ENCODE measurements at regions not wholly inside any gene's neighbourhood (a gene's known extent, or its start where the extent isn't known, plus 50 kb on each side); places are given as distances from the start of the nearest gene placed in this dataset.

- no peak for TF ChIP-seq REST (IDR thresholded peaks at IDR 0.05; ENCODE audit: insufficient read depth in 1 of 2, low read depth in 2 of 2, low read length in 2 of 2)
- TF ChIP-seq TAF1 (IDR thresholded peaks at IDR 0.05; ENCODE audit: borderline replicate concordance, insufficient read depth, low read length): no peak
- TF ChIP-seq SIN3A (IDR thresholded peaks at IDR 0.05; ENCODE audit: borderline replicate concordance, insufficient read depth, low read length): no peak
- no peak for TF ChIP-seq FOXP2 (optimal IDR thresholded peaks at IDR 0.05; ENCODE audit: borderline replicate concordance, extremely low read depth, extremely low read length, insufficient read depth)
- no peak for TF ChIP-seq POLR2AphosphoS5 (IDR thresholded peaks at IDR 0.05; ENCODE audit: low read depth, low read length)
Measured at GRCh38 chr6:164996838-164997237, 312.6 kb downstream of the C6orf118 start.

DNA sequence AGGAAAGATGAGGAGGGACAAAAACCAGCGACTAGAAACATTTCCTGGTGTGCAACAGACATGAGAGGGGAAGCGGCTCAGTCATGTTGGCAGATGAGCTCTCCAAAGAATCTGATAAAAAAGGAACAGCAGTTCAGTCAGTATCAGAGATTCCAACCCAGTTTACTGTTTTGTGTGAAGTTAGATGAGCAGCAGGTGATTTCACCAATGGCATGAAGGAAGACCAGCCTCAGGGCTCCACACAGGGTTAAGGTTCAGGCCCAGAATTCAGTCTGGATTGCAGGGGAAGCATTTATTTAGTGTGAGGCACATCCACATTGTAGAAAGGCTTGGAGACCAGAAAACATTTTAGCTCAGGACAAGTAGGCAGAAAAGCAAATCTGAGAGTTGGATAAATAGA, 317.8 kb downstream of the C6orf118 start:
- TF ChIP-seq SIN3A (IDR thresholded peaks at IDR 0.05; ENCODE audit: borderline replicate concordance, insufficient read depth, low read length) (no peak), TAF1 (IDR thresholded peaks at IDR 0.05; ENCODE audit: borderline replicate concordance, insufficient read depth, low read length) (no peak), FOXP2 (optimal IDR thresholded peaks at IDR 0.05; ENCODE audit: borderline replicate concordance, extremely low read depth, extremely low read length, insufficient read depth) (no peak), POLR2AphosphoS5 (IDR thresholded peaks at IDR 0.05; ENCODE audit: low read depth, low read length) (no peak), REST (IDR thresholded peaks at IDR 0.05; ENCODE audit: insufficient read depth in 1 of 2, low read depth in 2 of 2, low read length in 2 of 2) (no peak)

DNA sequence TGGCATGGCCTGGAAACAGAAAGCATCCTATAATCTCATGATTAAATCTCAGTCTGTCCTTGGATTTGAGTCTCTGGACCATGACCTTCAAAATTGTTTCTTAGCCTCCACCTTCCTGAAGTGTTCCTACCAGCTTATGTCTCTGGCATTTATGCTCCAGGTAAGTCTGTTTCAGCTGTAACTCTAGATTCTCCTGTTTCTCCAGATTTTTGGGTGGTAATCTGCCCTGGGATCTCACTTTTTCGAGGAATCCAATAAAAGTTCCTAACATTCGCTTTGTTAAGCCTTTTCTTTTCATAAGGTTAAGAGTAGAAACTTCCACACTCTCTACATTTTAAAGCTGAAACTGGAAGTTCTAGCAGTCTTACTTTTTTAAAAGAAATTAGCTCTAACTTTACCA, 318.5 kb downstream of the C6orf118 start:
- TF ChIP-seq POLR2AphosphoS5 (IDR thresholded peaks at IDR 0.05; ENCODE audit: low read depth, low read length) (no peak), TAF1 (IDR thresholded peaks at IDR 0.05; ENCODE audit: borderline replicate concordance, insufficient read depth, low read length) (no peak), SIN3A (IDR thresholded peaks at IDR 0.05; ENCODE audit: borderline replicate concordance, insufficient read depth, low read length) (no peak), FOXP2 (optimal IDR thresholded peaks at IDR 0.05; ENCODE audit: borderline replicate concordance, extremely low read depth, extremely low read length, insufficient read depth) (no peak), REST (IDR thresholded peaks at IDR 0.05; ENCODE audit: insufficient read depth in 1 of 2, low read depth in 2 of 2, low read length in 2 of 2) (no peak)

- TF ChIP-seq POLR2AphosphoS5 (IDR thresholded peaks at IDR 0.05; ENCODE audit: low read depth, low read length): no peak
- no peak for TF ChIP-seq SIN3A (IDR thresholded peaks at IDR 0.05; ENCODE audit: borderline replicate concordance, insufficient read depth, low read length)
- TF ChIP-seq TAF1 (IDR thresholded peaks at IDR 0.05; ENCODE audit: borderline replicate concordance, insufficient read depth, low read length): no peak
- no peak for TF ChIP-seq REST (IDR thresholded peaks at IDR 0.05; ENCODE audit: insufficient read depth in 1 of 2, low read depth in 2 of 2, low read length in 2 of 2)
- TF ChIP-seq FOXP2 (optimal IDR thresholded peaks at IDR 0.05; ENCODE audit: borderline replicate concordance, extremely low read depth, extremely low read length, insufficient read depth): no peak
Measured at GRCh38 chr6:164982389-164982788, 327.0 kb downstream of the C6orf118 start.

DNA sequence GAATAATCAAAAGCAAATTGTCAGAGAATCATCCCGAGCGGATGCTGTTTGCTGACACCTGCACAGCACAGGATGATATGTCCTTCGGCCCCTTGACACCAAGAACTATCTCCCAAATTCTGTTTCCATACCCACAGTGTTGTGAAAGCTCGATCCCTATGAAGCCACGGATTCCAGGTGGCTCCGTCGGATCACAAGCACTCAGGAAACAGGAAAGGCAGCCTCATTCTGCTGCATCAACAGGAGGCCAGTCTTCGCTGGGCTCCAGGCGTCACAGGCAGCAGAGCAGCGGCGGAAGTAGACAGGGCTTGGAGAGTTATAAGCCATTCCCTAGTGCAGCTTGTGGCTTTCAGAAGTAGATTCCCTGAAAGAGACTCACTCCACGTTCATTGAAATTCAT, 342.3 kb downstream of the C6orf118 start:
- TF ChIP-seq TAF1 (IDR thresholded peaks at IDR 0.05; ENCODE audit: borderline replicate concordance, insufficient read depth, low read length) (no peak), SIN3A (IDR thresholded peaks at IDR 0.05; ENCODE audit: borderline replicate concordance, insufficient read depth, low read length) (no peak), REST (IDR thresholded peaks at IDR 0.05; ENCODE audit: insufficient read depth in 1 of 2, low read depth in 2 of 2, low read length in 2 of 2) (no peak), POLR2AphosphoS5 (IDR thresholded peaks at IDR 0.05; ENCODE audit: low read depth, low read length) (no peak), FOXP2 (optimal IDR thresholded peaks at IDR 0.05; ENCODE audit: borderline replicate concordance, extremely low read depth, extremely low read length, insufficient read depth) (no peak)
